ENCODE measurements at regions not wholly inside any gene's neighbourhood (a gene's known extent, or its start where the extent isn't known, plus 50 kb on each side); places are given as distances from the start of the nearest gene placed in this dataset.
"Not testable (repeated sequence)": the region's sequence is repeated elsewhere in the genome, so short reads cannot be mapped to it uniquely, and the experiment has no call there.

GRCh38 chr5:109574985-109575384 is 114.7 kb upstream of the MAN2A1 start:
- DNase-seq = no peak

GRCh38 chr5:109573766-109574165 is 116.0 kb upstream of the MAN2A1 start:
- DNase-seq = no peak

GRCh38 chr5:109573256-109573655 is 116.5 kb upstream of the MAN2A1 start:
- no peak for DNase-seq

- no peak for DNase-seq
These were observed 117.9 kb upstream of the MAN2A1 start for GRCh38 chr5:109571785-109572184.

- no peak for DNase-seq
These were observed 119.3 kb upstream of the MAN2A1 start for GRCh38 chr5:109570362-109570874.

- DNase-seq = no peak
These were observed 122.2 kb upstream of the MAN2A1 start for GRCh38 chr5:109567374-109568044.

GRCh38 chr5:109566361-109566760 is 123.4 kb upstream of the MAN2A1 start:
- no peak for DNase-seq

GRCh38 chr5:109563739-109564138 is 126.0 kb upstream of the MAN2A1 start:
- no peak for DNase-seq

GRCh38 chr5:109563189-109563588 is 126.5 kb upstream of the MAN2A1 start:
- no peak for DNase-seq

- DNase-seq = no peak
These were observed 127.3 kb upstream of the MAN2A1 start for GRCh38 chr5:109562441-109562840.

- DNase-seq = no peak
These were observed 128.3 kb upstream of the MAN2A1 start for GRCh38 chr5:109561447-109561846.

GRCh38 chr5:109560554-109560953 is 129.2 kb upstream of the MAN2A1 start:
- DNase-seq = no peak

GRCh38 chr5:109558952-109559351 is 130.8 kb upstream of the MAN2A1 start:
- DNase-seq = no peak

GRCh38 chr5:109558364-109558763 is 131.4 kb upstream of the MAN2A1 start:
- no peak for DNase-seq

- DNase-seq = no peak
These were observed 135.9 kb upstream of the MAN2A1 start for GRCh38 chr5:109553846-109554245.

GRCh38 chr5:109551234-109551633 is 138.5 kb upstream of the MAN2A1 start:
- not testable (repeated sequence) for DNase-seq

- no peak for DNase-seq
These were observed 139.7 kb upstream of the MAN2A1 start for GRCh38 chr5:109550077-109550476.

- no peak for DNase-seq
These were observed 136.7 kb upstream of the PJA2 start for GRCh38 chr5:109546461-109546860.

GRCh38 chr5:109544873-109545272 is 135.1 kb upstream of the PJA2 start:
- DNase-seq = not testable (repeated sequence)

- not testable (repeated sequence) for DNase-seq
These were observed 128.9 kb upstream of the PJA2 start for GRCh38 chr5:109538692-109539091.

- not testable (repeated sequence) for DNase-seq
These were observed 125.3 kb upstream of the PJA2 start for GRCh38 chr5:109535090-109535489.

- DNase-seq = no peak
These were observed 124.0 kb upstream of the PJA2 start for GRCh38 chr5:109533751-109534272.

- DNase-seq = no peak
These were observed 123.1 kb upstream of the PJA2 start for GRCh38 chr5:109532773-109533364.

GRCh38 chr5:109531262-109531661 is 121.5 kb upstream of the PJA2 start:
- no peak for DNase-seq
